Uterus (tissue), 3 donors: ENCODE measurements at regions not wholly inside any gene's neighbourhood (a gene's known extent, or its start where the extent isn't known, plus 50 kb on each side); places are given as distances from the start of the nearest gene placed in this dataset.

ENCODE experiments used
- DNase-seq, 2 donors: peaks; one replicate each; pipeline ENCODE4 v3.0.0-alpha.2; 2019 to 2020
- H3K27ac ChIP-seq, 2 donors: fragments of 200-600 bp; sonication (generic); 1 replicate in 1 of 2; 2 replicates in 1 of 2; pipeline ENCODE4 v1.5.1; 2016 to 2018
- H3K27me3 ChIP-seq, 2 donors: fragments of 200-600 bp; sonication (generic); one replicate each; pipeline ENCODE4 v1.5.1; 2018 to 2019; ENCODE audit warnings: control low read depth in 1 of 2
- H3K36me3 ChIP-seq, 2 donors: fragments of 200-600 bp; sonication (generic); one replicate each; pipeline ENCODE4 v1.5.1; 2019; ENCODE audit warnings: control low read depth in 1 of 2
- H3K4me1 ChIP-seq, 2 donors: fragments of 200-600 bp; sonication (generic); one replicate each; pipeline ENCODE4 v1.5.1; 2018 to 2019; ENCODE audit warnings: control low read depth in 1 of 2
- H3K4me3 ChIP-seq, 2 donors: fragments of 200-600 bp; sonication (generic); 1 replicate in 1 of 2; 2 replicates in 1 of 2; pipeline ENCODE4 v1.5.1; 2018 to 2019; ENCODE audit warnings: mild to moderate bottlenecking in 1 of 2
- H3K9me3 ChIP-seq, 2 donors: fragments of 200-600 bp; sonication (generic); one replicate each; pipeline ENCODE4 v1.5.1; 2019; ENCODE audit warnings: control low read depth in 1 of 2
- POLR2A ChIP-seq, 2 donors: fragments of 450-650 bp; IDR thresholded peaks; one replicate each; pipeline ENCODE4 v1.6.1; 2016; ENCODE audit warnings: antibody characterized with exemption in 2 of 2, mild to moderate bottlenecking in 1 of 2, moderate library complexity in 1 of 2
- intact Hi-C: fragments of 100-400 bp; cut with DNase I; formaldehyde crosslinking; loops from one replicate; pipeline ENCODE4 v1.15.1; 2023; ENCODE audit warnings: low total_unique reads
- TF ChIP-seq, protein P1 (sequence below), 4 experiments: fragments of 200-600 bp in 2 of 4; fragments of 450-650 bp in 2 of 4; sonication (generic) in 2 of 4; IDR thresholded peaks; one replicate each; pipeline ENCODE4 v1.5.1; 2016 to 2019; ENCODE audit warnings: antibody characterized with exemption in 4 of 4, mild to moderate bottlenecking in 2 of 4, moderate library complexity in 1 of 4
- donor health status: DM: yes; HTN: yes; CAD: no.

DNA sequence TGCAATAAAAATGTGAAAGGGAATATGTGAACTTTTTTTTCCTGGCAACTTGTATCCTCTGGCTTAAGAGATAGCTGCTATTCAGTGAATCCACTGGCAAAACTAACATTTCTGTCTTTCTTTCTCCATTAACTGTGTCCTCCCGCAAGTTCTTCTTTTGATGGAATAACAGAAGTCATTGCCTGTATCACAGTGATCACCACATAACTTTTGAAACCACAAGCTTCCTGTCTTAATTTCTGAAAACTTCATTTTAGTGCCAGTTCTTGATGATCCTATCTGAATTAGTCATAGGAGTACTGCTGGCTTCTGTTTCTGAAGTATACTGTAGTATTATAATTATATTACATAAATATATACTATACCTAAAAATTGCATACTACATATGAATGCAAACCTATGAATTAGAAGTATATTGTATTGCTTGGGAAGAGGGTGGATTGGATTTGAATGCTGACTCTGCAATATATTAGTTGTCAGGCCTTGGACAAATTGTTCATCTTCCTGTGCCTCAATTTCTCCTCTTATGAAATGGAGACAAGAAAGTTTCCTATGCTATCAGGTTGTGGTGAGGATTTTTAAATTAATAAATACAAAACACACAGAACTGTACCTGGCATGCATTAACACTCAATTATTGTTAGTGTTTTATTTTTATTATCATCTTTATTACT lies 441.6 kb downstream of the CETN3 start:
- intact Hi-C loops: no loop called here
- H3K9me3 ChIP-seq: no peaks in the 10 kb centered on the region
- H3K4me1 ChIP-seq: peaks cover 0 to 4% of the 10 kb centered on the region in 2 donors
- peak overlapping the region in 1 of 2 donors; percentile 65 for H3K27ac ChIP-seq
- TF ChIP-seq, protein P1, sequence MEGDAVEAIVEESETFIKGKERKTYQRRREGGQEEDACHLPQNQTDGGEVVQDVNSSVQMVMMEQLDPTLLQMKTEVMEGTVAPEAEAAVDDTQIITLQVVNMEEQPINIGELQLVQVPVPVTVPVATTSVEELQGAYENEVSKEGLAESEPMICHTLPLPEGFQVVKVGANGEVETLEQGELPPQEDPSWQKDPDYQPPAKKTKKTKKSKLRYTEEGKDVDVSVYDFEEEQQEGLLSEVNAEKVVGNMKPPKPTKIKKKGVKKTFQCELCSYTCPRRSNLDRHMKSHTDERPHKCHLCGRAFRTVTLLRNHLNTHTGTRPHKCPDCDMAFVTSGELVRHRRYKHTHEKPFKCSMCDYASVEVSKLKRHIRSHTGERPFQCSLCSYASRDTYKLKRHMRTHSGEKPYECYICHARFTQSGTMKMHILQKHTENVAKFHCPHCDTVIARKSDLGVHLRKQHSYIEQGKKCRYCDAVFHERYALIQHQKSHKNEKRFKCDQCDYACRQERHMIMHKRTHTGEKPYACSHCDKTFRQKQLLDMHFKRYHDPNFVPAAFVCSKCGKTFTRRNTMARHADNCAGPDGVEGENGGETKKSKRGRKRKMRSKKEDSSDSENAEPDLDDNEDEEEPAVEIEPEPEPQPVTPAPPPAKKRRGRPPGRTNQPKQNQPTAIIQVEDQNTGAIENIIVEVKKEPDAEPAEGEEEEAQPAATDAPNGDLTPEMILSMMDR (IDR thresholded peaks at IDR 0.05): no peak
- H3K36me3 ChIP-seq: no peaks in the 10 kb centered on the region
- no peak overlapping the region for H3K4me3 ChIP-seq
- DNase-seq: no peak
- H3K27me3 ChIP-seq: no peaks in the 10 kb centered on the region

DNA sequence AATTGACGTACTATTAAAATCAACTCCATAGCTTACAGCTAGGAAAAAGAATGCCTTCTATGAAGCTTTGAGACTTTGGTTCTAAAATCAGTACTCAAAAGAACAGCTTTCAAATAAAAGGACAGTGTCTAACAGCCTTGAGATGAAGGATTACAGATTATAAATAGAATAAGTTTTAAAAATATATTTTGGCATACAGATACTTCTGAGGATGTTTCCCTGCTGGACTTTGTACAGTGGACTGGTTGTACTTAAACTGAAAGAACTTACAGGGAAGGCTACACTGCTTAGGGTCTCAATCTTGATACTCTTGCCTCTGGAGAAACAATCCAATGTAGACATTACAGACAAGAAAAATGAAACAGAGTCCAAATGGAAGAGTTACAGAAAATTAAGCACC lies 452.7 kb downstream of the CETN3 start:
- DNase-seq: no peak
- H3K36me3 ChIP-seq: no peaks in the 10 kb centered on the region
- no peak for TF ChIP-seq POLR2A (IDR thresholded peaks at IDR 0.05)
- TF ChIP-seq, protein P1 (IDR thresholded peaks at IDR 0.05): no peak
- no peak overlapping the region for H3K4me3 ChIP-seq
- no peaks in the 10 kb centered on the region for H3K9me3 ChIP-seq
- no peaks in the 10 kb centered on the region for H3K27me3 ChIP-seq
- no peak overlapping the region for H3K27ac ChIP-seq
- H3K4me1 ChIP-seq: no peaks in the 10 kb centered on the region
- intact Hi-C loops: no loop called here

DNA sequence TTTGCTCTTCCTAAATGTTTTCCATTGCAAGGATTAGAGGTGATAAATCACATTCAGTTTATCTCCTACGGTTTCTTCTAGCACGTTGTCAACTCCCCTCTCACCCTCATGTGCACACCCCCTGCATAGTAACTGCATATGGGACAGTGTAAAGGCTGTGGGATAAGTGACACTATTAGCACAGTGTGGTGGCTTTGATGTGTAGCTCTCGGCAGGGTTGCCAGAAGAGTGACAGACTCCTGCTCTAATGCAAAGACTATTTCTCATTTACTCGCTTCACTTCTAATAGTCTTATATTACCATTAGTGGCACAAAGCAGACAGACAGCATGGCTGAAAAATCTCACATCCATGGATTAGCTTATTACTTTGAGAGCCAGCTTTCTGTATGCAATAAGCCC lies 454.6 kb downstream of the CETN3 start:
- TF ChIP-seq, protein P1 (IDR thresholded peaks at IDR 0.05): no peak
- TF ChIP-seq POLR2A (IDR thresholded peaks at IDR 0.05): no peak
- H3K27me3 ChIP-seq: no peaks in the 10 kb centered on the region
- no peaks in the 10 kb centered on the region for H3K36me3 ChIP-seq
- no peak overlapping the region for H3K27ac ChIP-seq
- no peak overlapping the region for H3K4me3 ChIP-seq
- no peak for DNase-seq
- H3K4me1 ChIP-seq: no peaks in the 10 kb centered on the region
- H3K9me3 ChIP-seq: no peaks in the 10 kb centered on the region
- intact Hi-C loops: no loop called here

DNA sequence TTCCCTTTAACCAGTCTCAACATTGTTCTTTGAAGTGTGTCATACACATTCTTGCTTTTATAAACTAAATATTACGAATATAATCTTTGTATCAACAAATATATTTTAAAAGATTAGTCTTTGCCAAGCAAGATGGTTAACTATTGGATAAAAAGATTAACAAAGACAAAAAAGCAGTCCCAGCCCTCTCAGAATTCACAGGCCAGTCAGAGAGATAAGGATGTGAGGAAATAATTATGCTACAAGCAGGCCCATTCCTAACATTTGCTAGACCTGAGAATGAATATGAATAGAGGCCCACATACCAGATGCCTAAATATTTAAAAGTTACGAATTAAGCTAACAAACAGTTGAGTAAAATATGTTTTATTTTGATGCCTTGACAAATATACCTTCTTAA lies 457.7 kb downstream of the CETN3 start:
- Histone ChIP-seq H3K27me3 (no peaks in the 10 kb centered on the region), H3K4me3 (no peak overlapping the region), H3K9me3 (no peaks in the 10 kb centered on the region), H3K4me1 (no peaks in the 10 kb centered on the region), H3K36me3 (no peaks in the 10 kb centered on the region), H3K27ac (no peak overlapping the region)
- DNase-seq: no peak
- intact Hi-C loops: no loop called here
- no peak for TF ChIP-seq POLR2A (IDR thresholded peaks at IDR 0.05)
- TF ChIP-seq, protein P1 (IDR thresholded peaks at IDR 0.05): no peak

DNA sequence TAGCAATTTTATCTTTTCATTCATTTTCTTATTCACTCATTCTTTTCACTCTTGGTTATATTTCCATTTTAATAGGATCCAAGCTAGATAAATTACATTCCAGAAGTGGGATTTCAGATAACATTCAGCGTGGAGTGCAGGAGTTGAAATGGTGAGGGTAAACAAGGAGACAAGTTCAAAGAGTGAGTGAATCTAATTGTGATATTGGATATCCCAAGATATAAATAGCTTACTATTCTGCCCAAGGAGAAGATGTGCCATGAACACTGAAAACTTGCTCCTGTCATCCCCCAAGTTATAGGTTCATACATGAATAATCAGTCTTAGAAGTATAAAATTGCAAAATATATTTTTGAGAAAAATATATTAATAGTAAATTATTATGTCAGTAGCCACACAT lies 459.3 kb downstream of the CETN3 start:
- Histone ChIP-seq H3K27ac (no peak overlapping the region), H3K9me3 (no peaks in the 10 kb centered on the region), H3K27me3 (no peaks in the 10 kb centered on the region), H3K36me3 (no peaks in the 10 kb centered on the region), H3K4me1 (no peaks in the 10 kb centered on the region), H3K4me3 (no peak overlapping the region)
- no peak for DNase-seq
- intact Hi-C loops: no loop called here
- TF ChIP-seq POLR2A (IDR thresholded peaks at IDR 0.05): no peak
- TF ChIP-seq, protein P1 (IDR thresholded peaks at IDR 0.05): no peak
